Loucy (cell line): ENCODE measurements at regions not wholly inside any gene's neighbourhood (a gene's known extent, or its start where the extent isn't known, plus 50 kb on each side); places are given as distances from the start of the nearest gene placed in this dataset.

ENCODE experiments used
- CTCF ChIP-seq: fragments of 200-600 bp; sonication (generic); conservative IDR thresholded peaks from 2 replicates; pipeline ENCODE4 v1.5.1; 2014; ENCODE audit warnings: mild to moderate bottlenecking, antibody characterized with exemption, low read length
- EZH2phosphoT487 ChIP-seq: fragments of 200-600 bp; IDR thresholded peaks from 2 replicates; pipeline ENCODE4 v1.6.1; 2018; ENCODE audit warnings: antibody characterized with exemption, mild to moderate bottlenecking, moderate library complexity, borderline replicate concordance

- no peak for TF ChIP-seq CTCF
- no peak for TF ChIP-seq EZH2phosphoT487
Observed at GRCh38 chr2:51859260-51859659, 827.3 kb upstream of the NRXN1 start.
